Neural cell (in vitro differentiated cells): ENCODE measurements at regions not wholly inside any gene's neighbourhood (a gene's known extent, or its start where the extent isn't known, plus 50 kb on each side); places are given as distances from the start of the nearest gene placed in this dataset.

Experiments used
- EP300 ChIP-seq: fragments of 450-650 bp; conservative IDR thresholded peaks from 2 replicates; pipeline ENCODE4 v1.6.1; 2014; ENCODE audit warnings: antibody characterized with exemption, mild to moderate bottlenecking, moderate library complexity; ENCODE audit not compliant: poor library complexity, severe bottlenecking
- EZH2 ChIP-seq: fragments of 200-600, 300-800 bp; shearing (Covaris generic), sonication (generic); IDR thresholded peaks from 2 replicates; pipeline ENCODE4 v1.6.1; 2014; ENCODE audit warnings: antibody characterized with exemption, low read length, borderline replicate concordance, mild to moderate bottlenecking; ENCODE audit not compliant: insufficient read depth, poor library complexity, severe bottlenecking
- MXI1 ChIP-seq: fragments of 450-650 bp; conservative IDR thresholded peaks from 2 replicates; pipeline ENCODE4 v1.6.1; 2014; ENCODE audit warnings: antibody characterized with exemption, mild to moderate bottlenecking; ENCODE audit not compliant: poor library complexity, severe bottlenecking
- POLR2AphosphoS5 ChIP-seq: IDR thresholded peaks from 2 replicates; pipeline ENCODE4 v1.6.1; 2012
- RAD21 ChIP-seq: fragments of 450-650 bp; conservative IDR thresholded peaks from 2 replicates; pipeline ENCODE4 v1.6.1; 2014; ENCODE audit warnings: antibody characterized with exemption, mild to moderate bottlenecking, moderate library complexity
- SMC3 ChIP-seq: fragments of 450-650 bp; conservative IDR thresholded peaks from 2 replicates; pipeline ENCODE4 v1.6.1; 2014; ENCODE audit warnings: antibody characterized with exemption, mild to moderate bottlenecking, moderate library complexity; ENCODE audit not compliant: poor library complexity
- TAF1 ChIP-seq: IDR thresholded peaks from 2 replicates; pipeline ENCODE4 v1.6.1; 2012; ENCODE audit warnings: low read depth
- TF ChIP-seq, protein P1 (sequence below): fragments of 450-650 bp; IDR thresholded peaks from 2 replicates; pipeline ENCODE4 v1.5.1; 2014; ENCODE audit warnings: antibody characterized with exemption, mild to moderate bottlenecking, moderate library complexity; ENCODE audit not compliant: poor library complexity, severe bottlenecking
- TF ChIP-seq, protein P2 (sequence below): IDR thresholded peaks from 2 replicates; pipeline ENCODE4 v1.6.1; 2012; ENCODE audit warnings: borderline replicate concordance

DNA sequence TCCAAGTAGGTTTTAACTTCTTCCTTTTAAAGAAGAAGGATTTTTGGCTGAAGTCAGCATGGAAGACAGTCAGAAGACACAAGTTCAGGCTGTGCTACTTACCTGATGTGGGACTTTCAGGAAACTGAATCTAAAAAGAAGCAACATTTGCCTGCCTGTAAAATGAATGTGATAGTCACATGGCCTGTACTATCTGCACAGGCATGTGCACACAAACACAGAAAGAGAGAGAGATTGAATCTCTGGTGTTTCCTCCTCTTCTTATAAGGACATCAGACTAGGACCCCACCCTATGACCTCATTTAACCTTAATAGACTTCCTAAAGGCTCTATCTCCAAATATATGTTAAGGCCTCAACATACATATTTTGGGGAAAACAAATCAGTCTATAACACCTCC lies 542.9 kb downstream of the PLPP3 start:
- TF ChIP-seq, protein P1, sequence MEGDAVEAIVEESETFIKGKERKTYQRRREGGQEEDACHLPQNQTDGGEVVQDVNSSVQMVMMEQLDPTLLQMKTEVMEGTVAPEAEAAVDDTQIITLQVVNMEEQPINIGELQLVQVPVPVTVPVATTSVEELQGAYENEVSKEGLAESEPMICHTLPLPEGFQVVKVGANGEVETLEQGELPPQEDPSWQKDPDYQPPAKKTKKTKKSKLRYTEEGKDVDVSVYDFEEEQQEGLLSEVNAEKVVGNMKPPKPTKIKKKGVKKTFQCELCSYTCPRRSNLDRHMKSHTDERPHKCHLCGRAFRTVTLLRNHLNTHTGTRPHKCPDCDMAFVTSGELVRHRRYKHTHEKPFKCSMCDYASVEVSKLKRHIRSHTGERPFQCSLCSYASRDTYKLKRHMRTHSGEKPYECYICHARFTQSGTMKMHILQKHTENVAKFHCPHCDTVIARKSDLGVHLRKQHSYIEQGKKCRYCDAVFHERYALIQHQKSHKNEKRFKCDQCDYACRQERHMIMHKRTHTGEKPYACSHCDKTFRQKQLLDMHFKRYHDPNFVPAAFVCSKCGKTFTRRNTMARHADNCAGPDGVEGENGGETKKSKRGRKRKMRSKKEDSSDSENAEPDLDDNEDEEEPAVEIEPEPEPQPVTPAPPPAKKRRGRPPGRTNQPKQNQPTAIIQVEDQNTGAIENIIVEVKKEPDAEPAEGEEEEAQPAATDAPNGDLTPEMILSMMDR: no peak
- TF ChIP-seq POLR2AphosphoS5 (no peak), EZH2 (no peak), SMC3 (no peak), EP300 (no peak), TAF1 (no peak), RAD21 (no peak), MXI1 (no peak)
- TF ChIP-seq, protein P2, sequence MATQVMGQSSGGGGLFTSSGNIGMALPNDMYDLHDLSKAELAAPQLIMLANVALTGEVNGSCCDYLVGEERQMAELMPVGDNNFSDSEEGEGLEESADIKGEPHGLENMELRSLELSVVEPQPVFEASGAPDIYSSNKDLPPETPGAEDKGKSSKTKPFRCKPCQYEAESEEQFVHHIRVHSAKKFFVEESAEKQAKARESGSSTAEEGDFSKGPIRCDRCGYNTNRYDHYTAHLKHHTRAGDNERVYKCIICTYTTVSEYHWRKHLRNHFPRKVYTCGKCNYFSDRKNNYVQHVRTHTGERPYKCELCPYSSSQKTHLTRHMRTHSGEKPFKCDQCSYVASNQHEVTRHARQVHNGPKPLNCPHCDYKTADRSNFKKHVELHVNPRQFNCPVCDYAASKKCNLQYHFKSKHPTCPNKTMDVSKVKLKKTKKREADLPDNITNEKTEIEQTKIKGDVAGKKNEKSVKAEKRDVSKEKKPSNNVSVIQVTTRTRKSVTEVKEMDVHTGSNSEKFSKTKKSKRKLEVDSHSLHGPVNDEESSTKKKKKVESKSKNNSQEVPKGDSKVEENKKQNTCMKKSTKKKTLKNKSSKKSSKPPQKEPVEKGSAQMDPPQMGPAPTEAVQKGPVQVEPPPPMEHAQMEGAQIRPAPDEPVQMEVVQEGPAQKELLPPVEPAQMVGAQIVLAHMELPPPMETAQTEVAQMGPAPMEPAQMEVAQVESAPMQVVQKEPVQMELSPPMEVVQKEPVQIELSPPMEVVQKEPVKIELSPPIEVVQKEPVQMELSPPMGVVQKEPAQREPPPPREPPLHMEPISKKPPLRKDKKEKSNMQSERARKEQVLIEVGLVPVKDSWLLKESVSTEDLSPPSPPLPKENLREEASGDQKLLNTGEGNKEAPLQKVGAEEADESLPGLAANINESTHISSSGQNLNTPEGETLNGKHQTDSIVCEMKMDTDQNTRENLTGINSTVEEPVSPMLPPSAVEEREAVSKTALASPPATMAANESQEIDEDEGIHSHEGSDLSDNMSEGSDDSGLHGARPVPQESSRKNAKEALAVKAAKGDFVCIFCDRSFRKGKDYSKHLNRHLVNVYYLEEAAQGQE: no peak
